Natural killer cell (primary cell): ENCODE measurements at regions not wholly inside any gene's neighbourhood (a gene's known extent, or its start where the extent isn't known, plus 50 kb on each side); places are given as distances from the start of the nearest gene placed in this dataset.

ENCODE experiments used
- ATAC-seq, 3 donors: fragments of 150-1000 bp in 2 of 3; fragments of 200-7000 bp in 1 of 3; cut with Tn5 transposase; 1 replicate in 1 of 3; 2 replicates in 2 of 3; pipeline ENCODE4 v1.10.0; 2021; ENCODE audit warnings: mild to moderate bottlenecking in 2 of 3, moderate library complexity in 2 of 3
- DNase-seq, 2 donors: peaks; one replicate each; pipeline versions ENCODE4 v3.0.0 to v3.0.0-alpha.2; 2013 to 2021; ENCODE audit warnings: mixed read lengths in 1 of 2
- H3K27ac ChIP-seq: one replicate; pipeline ENCODE4 v1.5.1; 2013; ENCODE audit warnings: mild to moderate bottlenecking, low read length
- H3K27me3 ChIP-seq: one replicate; pipeline ENCODE4 v1.6.1; 2013; ENCODE audit warnings: low read length; ENCODE audit not compliant: control insufficient read depth, insufficient read depth
- H3K36me3 ChIP-seq: one replicate; pipeline ENCODE4 v1.6.1; 2013; ENCODE audit warnings: low read length; ENCODE audit not compliant: control insufficient read depth, insufficient read depth
- H3K4me1 ChIP-seq: one replicate; pipeline ENCODE4 v1.6.1; 2013; ENCODE audit warnings: low read length; ENCODE audit not compliant: control insufficient read depth, insufficient read depth
- H3K4me3 ChIP-seq: one replicate; pipeline ENCODE4 v1.5.1; 2013; ENCODE audit warnings: low read length
- H3K9me3 ChIP-seq: one replicate; pipeline ENCODE4 v1.6.1; 2013; ENCODE audit warnings: low read length; ENCODE audit not compliant: control insufficient read depth, insufficient read depth
- H3K27ac Mint-ChIP-seq, 2 donors: one replicate each; pipeline ENCODE4 v1.8.0; 2022; ENCODE audit warnings: mild to moderate bottlenecking in 2 of 2, mixed read lengths in 2 of 2, moderate library complexity in 1 of 2
- H3K27me3 Mint-ChIP-seq, 2 donors: one replicate each; pipeline ENCODE4 v1.8.0; 2022; ENCODE audit warnings: low read depth in 2 of 2, mixed read lengths in 2 of 2
- H3K36me3 Mint-ChIP-seq: one replicate; pipeline ENCODE4 v1.8.0; 2022; ENCODE audit warnings: mixed read lengths
- H3K4me1 Mint-ChIP-seq, 2 donors: one replicate each; pipeline ENCODE4 v1.8.0; 2022; ENCODE audit warnings: mixed read lengths in 2 of 2
- H3K4me3 Mint-ChIP-seq: one replicate; pipeline ENCODE4 v1.8.0; 2022; ENCODE audit warnings: mild to moderate bottlenecking, moderate library complexity, mixed read lengths
- H3K9me3 Mint-ChIP-seq, 2 donors: one replicate each; pipeline ENCODE4 v1.8.0; 2022; ENCODE audit warnings: mixed read lengths in 2 of 2
- CTCF ChIP-seq: fragments of 200-600 bp; IDR thresholded peaks from one replicate; pipeline ENCODE4 v1.8.0; 2022; ENCODE audit warnings: antibody characterized with exemption
- WGBS: methylation state at CpG from one replicate; pipeline ENCODE4 v1.1.7; 2013; ENCODE audit warnings: missing lambda C conversion rate; ENCODE audit not compliant: insufficient coverage; 5-methylcytosine and 5-hydroxymethylcytosine counted together
- intact Hi-C: fragments of 100-400 bp; cut with micrococcal nuclease; formaldehyde crosslinking; loops from one replicate; pipeline ENCODE4 v1.14.2; 2022

GRCh38 chr9:96116275-96117064 is 185.5 kb downstream of the HSD17B3 start:
- Histone ChIP-seq H3K27me3 (peaks cover 4% of the 10 kb centered on the region), H3K9me3 (no peaks in the 10 kb centered on the region), H3K36me3 (no peaks in the 10 kb centered on the region), H3K4me3 (no peak overlapping the region), H3K27ac (no peak overlapping the region), H3K4me1 (peaks cover 33% of the 10 kb centered on the region)
- 91% methylated on average over 5 of the region's 5 CpGs for WGBS
- intact Hi-C loops: no loop called here
- TF ChIP-seq CTCF: no peak
- DNase-seq: no peak
- peaks cover 20 to 41% of the 10 kb centered on the region in 2 donors for H3K27me3 Mint-ChIP-seq
- H3K9me3 Mint-ChIP-seq: no peaks in the 10 kb centered on the region
- no peak overlapping the region for H3K4me3 Mint-ChIP-seq
- peak overlapping the region in 1 of 2 donors; percentile 78 for H3K27ac Mint-ChIP-seq
- peaks cover 32 to 61% of the 10 kb centered on the region in 2 donors for H3K4me1 Mint-ChIP-seq
- no peaks in the 10 kb centered on the region for H3K36me3 Mint-ChIP-seq
- no peak for ATAC-seq

- intact Hi-C loops: no loop called here
- Histone ChIP-seq H3K4me1 (peaks cover 33% of the 10 kb centered on the region), H3K4me3 (no peak overlapping the region), H3K27me3 (peaks cover 4% of the 10 kb centered on the region), H3K36me3 (no peaks in the 10 kb centered on the region), H3K9me3 (no peaks in the 10 kb centered on the region), H3K27ac (no peak overlapping the region)
- no peak for ATAC-seq
- H3K4me3 Mint-ChIP-seq: no peak overlapping the region
- peaks cover 25 to 54% of the 10 kb centered on the region in 2 donors for H3K4me1 Mint-ChIP-seq
- H3K9me3 Mint-ChIP-seq: no peaks in the 10 kb centered on the region
- no peak overlapping the region for H3K27ac Mint-ChIP-seq
- H3K27me3 Mint-ChIP-seq: peaks cover 23 to 47% of the 10 kb centered on the region in 2 donors
- no peaks in the 10 kb centered on the region for H3K36me3 Mint-ChIP-seq
- no peak for TF ChIP-seq CTCF
- WGBS: 90% methylated on average over 4 of the region's 4 CpGs
- DNase-seq: no peak
Observed at GRCh38 chr9:96115836-96116235, 186.1 kb downstream of the HSD17B3 start.

GRCh38 chr9:96113032-96113431 is 188.9 kb downstream of the HSD17B3 start:
- Mint-ChIP-seq H3K27ac (no peak overlapping the region), H3K36me3 (no peaks in the 10 kb centered on the region), H3K4me3 (no peak overlapping the region), H3K4me1 (peaks cover 6 to 33% of the 10 kb centered on the region in 2 donors), H3K9me3 (no peaks in the 10 kb centered on the region), H3K27me3 (peaks cover 30 to 64% of the 10 kb centered on the region in 2 donors)
- Histone ChIP-seq H3K27ac (no peak overlapping the region), H3K4me1 (peaks cover 20% of the 10 kb centered on the region), H3K4me3 (no peak overlapping the region), H3K27me3 (peaks cover 8% of the 10 kb centered on the region), H3K36me3 (no peaks in the 10 kb centered on the region), H3K9me3 (no peaks in the 10 kb centered on the region)
- intact Hi-C loops: no loop called here
- WGBS: 90% methylated on average over 3 of the region's 3 CpGs
- ATAC-seq (no peak), DNase-seq (no peak)
- no peak for TF ChIP-seq CTCF
